Muscle layer of duodenum (tissue), 2 donors: ENCODE measurements at regions not wholly inside any gene's neighbourhood (a gene's known extent, or its start where the extent isn't known, plus 50 kb on each side); places are given as distances from the start of the nearest gene placed in this dataset.

Source experiments
- H3K27ac ChIP-seq: one replicate; pipeline ENCODE4 v1.7.0; 2013; ENCODE audit warnings: mild to moderate bottlenecking, low read length
- H3K27me3 ChIP-seq: one replicate; pipeline ENCODE4 v1.7.0; 2013; ENCODE audit warnings: low read depth, mild to moderate bottlenecking, control low read depth, low read length
- H3K36me3 ChIP-seq, 2 donors: one replicate each; pipeline ENCODE4 v1.7.0; 2013; ENCODE audit warnings: low read length in 2 of 2, control low read depth in 1 of 2, mild to moderate bottlenecking in 1 of 2; ENCODE audit not compliant: insufficient read depth in 2 of 2, control insufficient read depth in 1 of 2
- H3K4me1 ChIP-seq, 2 donors: one replicate each; pipeline ENCODE4 v1.7.0; 2013; ENCODE audit warnings: low read length in 2 of 2, mild to moderate bottlenecking in 2 of 2, control low read depth in 1 of 2, moderate library complexity in 1 of 2; ENCODE audit not compliant: insufficient read depth in 2 of 2, control insufficient read depth in 1 of 2
- H3K4me3 ChIP-seq, 2 donors: one replicate each; pipeline ENCODE4 v1.7.0; 2013; ENCODE audit warnings: low read length in 2 of 2, low read depth in 1 of 2, mild to moderate bottlenecking in 1 of 2
- H3K9me3 ChIP-seq, 2 donors: one replicate each; pipeline ENCODE4 v1.7.0; 2013; ENCODE audit warnings: low read length in 2 of 2, control low read depth in 1 of 2, mild to moderate bottlenecking in 1 of 2; ENCODE audit not compliant: control insufficient read depth in 1 of 2
- donor health status: healthy.

GRCh38 chr9:27653957-27654356 lies 80.7 kb upstream of the C9orf72 start:
- H3K4me3 ChIP-seq = no peak overlapping the region
- H3K4me1 ChIP-seq = no peaks in the 10 kb centered on the region
- no peaks in the 10 kb centered on the region for H3K36me3 ChIP-seq
- no peaks in the 10 kb centered on the region for H3K9me3 ChIP-seq
- H3K27me3 ChIP-seq = no peaks in the 10 kb centered on the region
- H3K27ac ChIP-seq = no peak overlapping the region

DNA sequence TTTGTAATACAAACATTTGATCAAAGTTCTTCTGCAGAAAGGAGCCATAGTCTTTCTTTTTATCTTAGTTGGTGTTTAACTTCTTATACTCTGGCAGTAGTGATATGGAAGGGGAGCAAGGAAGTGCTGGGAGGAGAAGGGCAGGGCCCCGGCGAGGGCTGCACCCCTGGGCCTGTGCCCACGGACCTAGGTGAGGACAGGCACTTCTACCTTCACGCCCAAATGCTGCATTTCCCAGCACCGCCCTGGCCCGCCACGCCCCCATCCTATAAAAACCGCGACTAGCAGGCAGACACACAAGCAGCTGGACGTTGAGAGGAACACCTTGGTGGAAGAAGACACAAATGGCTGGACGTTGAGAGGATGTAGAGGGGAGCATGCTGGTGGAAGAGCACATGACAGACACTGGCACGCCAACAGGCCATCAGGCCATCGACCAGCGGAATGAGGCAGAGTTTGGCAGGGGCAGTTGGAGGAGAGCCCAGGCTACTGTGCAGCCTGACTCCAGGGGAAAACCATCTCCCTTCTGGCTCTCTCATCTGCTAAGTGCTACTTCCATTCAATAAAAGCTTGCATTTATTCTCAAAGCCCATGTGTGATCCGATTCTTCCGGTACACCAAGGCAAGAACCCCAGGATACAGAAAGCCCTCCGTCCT lies 81.5 kb upstream of the C9orf72 start:
- H3K27ac ChIP-seq = no peak overlapping the region
- no peaks in the 10 kb centered on the region for H3K4me1 ChIP-seq
- no peak overlapping the region for H3K4me3 ChIP-seq
- no peaks in the 10 kb centered on the region for H3K36me3 ChIP-seq
- H3K27me3 ChIP-seq = no peaks in the 10 kb centered on the region
- H3K9me3 ChIP-seq = no peaks in the 10 kb centered on the region

GRCh38 chr9:27655441-27655840 lies 82.2 kb upstream of the C9orf72 start:
- Histone ChIP-seq H3K9me3 (no peaks in the 10 kb centered on the region), H3K27me3 (no peaks in the 10 kb centered on the region), H3K4me3 (no peak overlapping the region), H3K4me1 (no peaks in the 10 kb centered on the region), H3K27ac (no peak overlapping the region), H3K36me3 (no peaks in the 10 kb centered on the region)

DNA sequence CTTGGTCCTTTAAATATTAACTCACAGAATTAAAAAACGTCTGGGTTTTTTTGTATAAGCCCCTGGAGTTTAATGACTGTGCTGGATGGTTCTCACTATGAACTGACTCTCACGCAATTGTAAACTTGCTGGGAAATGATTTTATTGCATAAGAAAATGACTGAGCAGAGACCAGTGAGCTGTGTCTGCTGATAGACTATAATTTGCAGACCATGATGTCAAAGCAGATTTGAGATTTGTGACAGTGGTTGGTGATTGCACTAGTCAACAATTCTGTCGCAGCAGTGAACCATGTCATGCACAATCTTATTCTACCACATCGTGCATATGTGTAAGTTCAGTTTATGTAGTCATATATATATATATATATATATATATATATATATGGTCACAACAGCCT lies 85.7 kb upstream of the C9orf72 start:
- Histone ChIP-seq H3K4me3 (no peak overlapping the region), H3K27me3 (no peaks in the 10 kb centered on the region), H3K9me3 (no peaks in the 10 kb centered on the region), H3K36me3 (no peaks in the 10 kb centered on the region), H3K27ac (no peak overlapping the region), H3K4me1 (no peaks in the 10 kb centered on the region)

DNA sequence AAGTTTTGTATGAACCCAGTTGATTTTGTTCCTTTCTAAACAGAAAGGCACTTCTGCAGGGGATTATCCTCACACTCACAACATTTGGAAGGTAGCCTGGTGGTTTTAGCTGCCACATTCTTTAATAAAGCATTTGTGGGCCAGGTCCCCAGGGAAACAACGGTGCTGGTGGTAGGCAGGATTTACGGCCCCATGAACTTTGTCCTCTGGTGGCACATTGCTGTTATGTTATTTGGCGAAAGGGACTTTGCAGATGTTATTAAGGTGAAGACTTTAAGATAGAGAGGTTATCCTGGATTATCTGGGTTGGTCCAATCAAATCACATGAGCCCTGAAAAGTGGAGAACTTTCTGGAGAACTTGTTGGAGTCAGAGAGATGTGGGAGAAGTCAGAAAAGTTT lies 86.3 kb upstream of the C9orf72 start:
- no peak overlapping the region for H3K4me3 ChIP-seq
- no peak overlapping the region for H3K27ac ChIP-seq
- no peaks in the 10 kb centered on the region for H3K27me3 ChIP-seq
- no peaks in the 10 kb centered on the region for H3K9me3 ChIP-seq
- no peaks in the 10 kb centered on the region for H3K4me1 ChIP-seq
- H3K36me3 ChIP-seq = no peaks in the 10 kb centered on the region

GRCh38 chr9:27660148-27660547 lies 86.9 kb upstream of the C9orf72 start:
- Histone ChIP-seq H3K4me3 (no peak overlapping the region), H3K4me1 (no peaks in the 10 kb centered on the region), H3K27me3 (no peaks in the 10 kb centered on the region), H3K27ac (no peak overlapping the region), H3K9me3 (no peaks in the 10 kb centered on the region), H3K36me3 (no peaks in the 10 kb centered on the region)

GRCh38 chr9:27663526-27663925 lies 90.2 kb upstream of the C9orf72 start:
- no peaks in the 10 kb centered on the region for H3K36me3 ChIP-seq
- H3K9me3 ChIP-seq = no peaks in the 10 kb centered on the region
- no peaks in the 10 kb centered on the region for H3K4me1 ChIP-seq
- no peaks in the 10 kb centered on the region for H3K27me3 ChIP-seq
- no peak overlapping the region for H3K27ac ChIP-seq
- no peak overlapping the region for H3K4me3 ChIP-seq

DNA sequence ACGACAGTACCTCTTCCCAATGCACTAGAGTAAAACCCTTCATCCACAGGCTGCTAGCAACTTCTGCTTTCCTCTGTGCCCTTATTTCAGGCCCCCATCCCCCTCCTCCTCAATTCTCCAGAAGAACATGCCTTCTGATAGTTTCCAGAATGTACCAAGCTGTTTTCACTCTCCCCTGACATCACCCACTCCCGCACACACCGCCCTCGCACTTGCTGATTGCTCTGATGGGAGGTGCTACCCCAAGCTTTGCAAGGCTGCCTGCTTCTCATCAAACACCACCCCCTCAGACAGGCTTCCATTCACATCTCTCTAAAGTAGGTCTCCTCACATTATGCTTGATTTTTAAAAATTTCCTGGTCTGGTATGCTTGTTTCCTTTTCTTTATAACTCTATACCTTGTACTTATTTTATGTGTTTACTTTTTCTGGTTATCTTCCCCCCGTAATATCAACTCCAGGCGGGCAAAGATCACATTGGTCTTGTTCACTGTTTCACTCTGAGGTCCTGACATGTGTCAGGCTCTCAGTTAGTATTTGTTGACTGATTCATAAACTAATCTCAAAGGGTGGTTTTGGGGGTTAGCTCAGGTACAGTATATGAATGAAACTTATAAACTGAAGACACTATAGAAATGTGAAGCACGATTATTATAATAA lies 91.0 kb upstream of the C9orf72 start:
- no peaks in the 10 kb centered on the region for H3K9me3 ChIP-seq
- H3K4me1 ChIP-seq = no peaks in the 10 kb centered on the region

DNA sequence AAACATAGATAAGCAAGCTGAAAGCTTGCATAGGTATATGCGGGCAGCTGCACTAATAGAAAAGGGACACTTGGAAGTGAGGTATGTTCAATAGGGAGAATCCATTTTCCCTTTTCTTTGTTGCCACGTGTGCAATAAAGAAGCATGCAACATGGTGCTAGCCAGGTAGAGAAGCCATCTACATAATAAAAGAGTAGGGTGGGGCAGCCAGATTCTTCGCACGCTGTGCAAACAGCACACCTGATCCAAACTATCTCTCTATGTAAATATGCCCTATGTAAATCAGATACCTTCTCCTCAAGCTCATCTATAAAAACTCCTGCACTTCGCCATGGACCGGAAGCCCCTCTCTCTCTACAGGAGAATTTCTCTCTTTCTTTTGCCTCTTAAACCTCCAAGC lies 91.9 kb upstream of the C9orf72 start:
- Histone ChIP-seq H3K27ac (peak overlapping the region; percentile 49), H3K9me3 (no peaks in the 10 kb centered on the region), H3K4me3 (no peak overlapping the region), H3K27me3 (no peaks in the 10 kb centered on the region), H3K36me3 (no peaks in the 10 kb centered on the region), H3K4me1 (no peaks in the 10 kb centered on the region)

More for the DNA sequence above, 91.0 kb upstream of the C9orf72 start:
- Histone ChIP-seq H3K4me3 (no peak overlapping the region), H3K36me3 (no peaks in the 10 kb centered on the region), H3K27ac (no peak overlapping the region), H3K27me3 (no peaks in the 10 kb centered on the region)

GRCh38 chr9:27668280-27668679 lies 95.0 kb upstream of the C9orf72 start:
- no peak overlapping the region for H3K4me3 ChIP-seq
- no peaks in the 10 kb centered on the region for H3K36me3 ChIP-seq
- no peaks in the 10 kb centered on the region for H3K27me3 ChIP-seq
- no peaks in the 10 kb centered on the region for H3K9me3 ChIP-seq
- H3K27ac ChIP-seq = no peak overlapping the region
- no peaks in the 10 kb centered on the region for H3K4me1 ChIP-seq

- no peaks in the 10 kb centered on the region for H3K4me1 ChIP-seq
- H3K27ac ChIP-seq = no peak overlapping the region
- H3K9me3 ChIP-seq = no peaks in the 10 kb centered on the region
- no peaks in the 10 kb centered on the region for H3K36me3 ChIP-seq
- no peak overlapping the region for H3K4me3 ChIP-seq
- H3K27me3 ChIP-seq = no peaks in the 10 kb centered on the region
Observed at GRCh38 chr9:27671636-27672035, 98.4 kb upstream of the C9orf72 start.

GRCh38 chr9:27672718-27673117 lies 99.4 kb upstream of the C9orf72 start:
- Histone ChIP-seq H3K4me3 (no peak overlapping the region), H3K36me3 (no peaks in the 10 kb centered on the region), H3K9me3 (no peaks in the 10 kb centered on the region), H3K4me1 (no peaks in the 10 kb centered on the region), H3K27me3 (no peaks in the 10 kb centered on the region), H3K27ac (no peak overlapping the region)
